Stomach smooth muscle (tissue), 2 donors: ENCODE measurements at regions not wholly inside any gene's neighbourhood (a gene's known extent, or its start where the extent isn't known, plus 50 kb on each side); places are given as distances from the start of the nearest gene placed in this dataset.

Source experiments
- H3K27ac ChIP-seq: one replicate; pipeline ENCODE4 v1.7.0; 2013; ENCODE audit warnings: mild to moderate bottlenecking, low read length, inconsistent platforms
- H3K27me3 ChIP-seq, 2 donors: one replicate each; pipeline ENCODE4 v1.7.0; 2013; ENCODE audit warnings: low read length in 2 of 2; ENCODE audit not compliant: insufficient read depth in 2 of 2, control insufficient read depth in 1 of 2
- H3K36me3 ChIP-seq, 2 donors: one replicate each; pipeline ENCODE4 v1.7.0; 2013; ENCODE audit warnings: low read length in 2 of 2; ENCODE audit not compliant: control insufficient read depth in 2 of 2, insufficient read depth in 2 of 2
- H3K4me1 ChIP-seq: one replicate; pipeline ENCODE4 v1.7.0; 2013; ENCODE audit warnings: low read length; ENCODE audit not compliant: control insufficient read depth, insufficient read depth
- H3K4me3 ChIP-seq, 2 donors: one replicate each; pipeline ENCODE4 v1.7.0; 2013; ENCODE audit warnings: low read length in 2 of 2
- H3K9ac ChIP-seq, 2 donors: one replicate each; pipeline ENCODE4 v1.7.0; 2013; ENCODE audit warnings: low read length in 2 of 2, mild to moderate bottlenecking in 1 of 2
- H3K9me3 ChIP-seq, 2 donors: one replicate each; pipeline ENCODE4 v1.7.0; 2013; ENCODE audit warnings: low read length in 2 of 2; ENCODE audit not compliant: control insufficient read depth in 2 of 2
- donor health status: healthy.
- donor health status: Pancreatic carcinoma.

DNA sequence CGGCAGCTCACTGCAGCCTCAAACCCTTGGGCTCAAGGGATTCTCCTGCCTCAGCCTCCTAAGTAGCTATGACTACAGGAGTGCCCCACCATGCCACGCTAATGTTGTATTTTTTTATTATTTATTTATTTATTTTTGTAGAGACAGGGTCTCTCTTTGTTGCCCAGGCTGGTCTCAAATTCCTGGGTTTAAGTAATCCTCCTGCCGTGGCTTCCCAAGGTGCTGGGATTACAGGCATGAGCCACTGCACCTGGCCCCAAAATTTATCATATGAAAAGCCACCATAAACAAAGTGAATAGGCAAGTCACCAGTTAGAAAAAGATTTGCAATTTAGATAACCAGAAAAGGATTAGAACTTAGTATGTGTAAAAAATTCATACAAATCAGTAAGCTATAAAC, 138.6 kb upstream of the NCK2 start:
- Histone ChIP-seq H3K27ac (no peak overlapping the region), H3K9ac (no peak overlapping the region), H3K9me3 (no peaks in the 10 kb centered on the region), H3K4me3 (no peak overlapping the region), H3K4me1 (peaks cover 19% of the 10 kb centered on the region), H3K27me3 (no peaks in the 10 kb centered on the region), H3K36me3 (no peaks in the 10 kb centered on the region)

DNA sequence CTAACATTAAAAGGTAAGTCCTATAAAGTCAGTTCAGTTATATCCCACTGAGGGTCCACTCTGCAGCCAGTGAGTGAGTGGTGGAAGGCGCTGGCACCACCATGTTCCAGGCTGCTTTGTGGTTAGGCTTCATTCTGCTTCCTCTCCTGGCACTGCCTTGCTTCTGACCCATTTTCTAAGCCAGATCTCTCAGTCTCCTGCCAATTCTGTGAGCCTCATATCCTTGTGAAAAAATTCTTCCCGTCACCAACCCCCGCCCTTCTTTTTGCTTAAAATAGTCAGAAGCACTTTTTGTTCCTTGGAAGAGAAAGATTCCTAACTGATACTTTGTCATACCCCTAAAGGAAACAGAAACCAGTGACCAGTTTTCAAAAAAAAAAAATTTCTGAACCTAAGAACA, 139.8 kb upstream of the NCK2 start:
- Histone ChIP-seq H3K27ac (no peak overlapping the region), H3K36me3 (no peaks in the 10 kb centered on the region), H3K9me3 (no peaks in the 10 kb centered on the region), H3K27me3 (no peaks in the 10 kb centered on the region), H3K4me1 (peaks cover 16% of the 10 kb centered on the region), H3K4me3 (no peak overlapping the region), H3K9ac (no peak overlapping the region)

DNA sequence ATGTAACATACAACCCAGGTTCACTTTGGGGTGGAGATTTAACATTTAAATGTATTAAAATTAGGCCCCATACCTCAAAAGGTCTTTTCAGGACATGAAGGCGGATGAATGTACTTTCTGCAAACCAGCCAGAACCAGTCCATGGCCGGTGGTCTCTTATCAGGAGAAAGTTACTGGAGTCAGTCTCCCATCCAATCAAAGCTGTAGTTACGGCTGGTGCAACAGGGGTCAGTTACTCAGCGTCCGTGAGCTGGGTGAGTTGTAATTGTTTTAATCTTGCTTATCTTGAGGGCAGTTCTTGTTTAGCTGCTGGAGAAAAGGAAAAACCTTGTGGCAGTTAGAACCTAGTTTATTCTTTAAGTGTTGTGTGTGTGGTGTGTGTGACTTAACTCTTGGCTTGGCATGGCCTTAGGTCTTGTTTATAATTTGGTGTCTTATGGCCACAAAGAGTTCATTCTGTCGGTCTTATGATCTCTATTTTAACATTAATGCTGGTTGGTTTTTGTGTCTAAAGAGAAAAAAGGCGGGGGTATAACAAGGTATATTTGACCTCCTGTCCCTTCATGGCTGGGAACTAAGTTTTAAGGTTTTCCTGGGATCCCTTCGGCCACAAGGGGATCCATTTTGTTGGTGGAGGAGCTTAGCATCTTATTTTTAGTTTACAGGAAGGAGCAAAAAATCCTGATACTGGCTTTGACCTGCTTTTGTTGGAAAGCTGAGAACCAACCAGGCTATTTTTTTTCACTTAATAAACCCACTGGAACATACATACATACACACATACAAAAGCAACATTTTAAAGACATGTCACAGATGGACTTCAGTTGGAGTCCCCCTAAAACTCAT, 143.5 kb upstream of the NCK2 start:
- H3K9me3 ChIP-seq = no peaks in the 10 kb centered on the region
- no peak overlapping the region for H3K4me3 ChIP-seq
- H3K4me1 ChIP-seq = peaks cover 11% of the 10 kb centered on the region
- no peaks in the 10 kb centered on the region for H3K27me3 ChIP-seq
- no peak overlapping the region for H3K9ac ChIP-seq
- H3K27ac ChIP-seq = no peak overlapping the region
- no peaks in the 10 kb centered on the region for H3K36me3 ChIP-seq

DNA sequence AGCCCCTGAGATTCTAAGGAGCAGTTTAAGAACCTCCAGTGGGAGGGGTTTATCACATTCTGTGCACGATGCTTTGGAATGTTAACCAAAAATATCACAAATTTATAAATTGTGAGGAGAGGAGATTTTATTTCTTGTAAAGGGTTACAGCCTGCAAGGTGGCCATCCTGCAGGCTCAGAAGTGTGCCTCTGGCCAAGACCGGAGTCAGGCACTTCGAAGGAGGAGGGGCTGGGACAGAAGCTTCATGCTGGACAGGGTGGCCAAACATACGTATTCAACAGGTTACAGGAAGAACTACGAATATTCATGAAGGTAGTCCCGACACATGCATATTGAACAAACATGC, 144.1 kb upstream of the NCK2 start:
- Histone ChIP-seq H3K4me1 (peaks cover 9% of the 10 kb centered on the region), H3K36me3 (no peaks in the 10 kb centered on the region), H3K4me3 (no peak overlapping the region), H3K9me3 (no peaks in the 10 kb centered on the region), H3K27me3 (no peaks in the 10 kb centered on the region), H3K9ac (no peak overlapping the region), H3K27ac (no peak overlapping the region)

DNA sequence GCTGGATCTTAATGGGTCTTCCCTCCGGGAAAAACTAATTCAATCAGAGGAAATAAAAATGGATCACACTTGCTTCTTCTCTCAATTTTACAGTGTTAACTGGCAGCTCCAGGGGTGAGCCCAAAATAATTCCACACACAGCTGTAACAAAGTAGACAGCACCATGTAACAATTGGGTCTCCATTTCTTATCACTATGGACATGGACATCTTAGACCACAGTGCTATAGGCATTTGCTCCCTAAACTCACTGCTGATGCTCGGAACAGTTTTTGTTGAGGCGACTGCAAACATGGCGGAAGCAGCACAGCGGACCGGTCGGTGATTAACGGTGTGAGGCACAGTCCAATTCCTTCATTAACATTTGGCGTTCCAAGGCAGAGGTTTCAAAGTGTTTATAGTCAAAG, 144.7 kb upstream of the NCK2 start:
- H3K9ac ChIP-seq = no peak overlapping the region
- H3K9me3 ChIP-seq = no peaks in the 10 kb centered on the region
- H3K4me3 ChIP-seq = no peak overlapping the region
- H3K4me1 ChIP-seq = peaks cover 5% of the 10 kb centered on the region
- no peak overlapping the region for H3K27ac ChIP-seq
- H3K36me3 ChIP-seq = no peaks in the 10 kb centered on the region
- H3K27me3 ChIP-seq = no peaks in the 10 kb centered on the region

DNA sequence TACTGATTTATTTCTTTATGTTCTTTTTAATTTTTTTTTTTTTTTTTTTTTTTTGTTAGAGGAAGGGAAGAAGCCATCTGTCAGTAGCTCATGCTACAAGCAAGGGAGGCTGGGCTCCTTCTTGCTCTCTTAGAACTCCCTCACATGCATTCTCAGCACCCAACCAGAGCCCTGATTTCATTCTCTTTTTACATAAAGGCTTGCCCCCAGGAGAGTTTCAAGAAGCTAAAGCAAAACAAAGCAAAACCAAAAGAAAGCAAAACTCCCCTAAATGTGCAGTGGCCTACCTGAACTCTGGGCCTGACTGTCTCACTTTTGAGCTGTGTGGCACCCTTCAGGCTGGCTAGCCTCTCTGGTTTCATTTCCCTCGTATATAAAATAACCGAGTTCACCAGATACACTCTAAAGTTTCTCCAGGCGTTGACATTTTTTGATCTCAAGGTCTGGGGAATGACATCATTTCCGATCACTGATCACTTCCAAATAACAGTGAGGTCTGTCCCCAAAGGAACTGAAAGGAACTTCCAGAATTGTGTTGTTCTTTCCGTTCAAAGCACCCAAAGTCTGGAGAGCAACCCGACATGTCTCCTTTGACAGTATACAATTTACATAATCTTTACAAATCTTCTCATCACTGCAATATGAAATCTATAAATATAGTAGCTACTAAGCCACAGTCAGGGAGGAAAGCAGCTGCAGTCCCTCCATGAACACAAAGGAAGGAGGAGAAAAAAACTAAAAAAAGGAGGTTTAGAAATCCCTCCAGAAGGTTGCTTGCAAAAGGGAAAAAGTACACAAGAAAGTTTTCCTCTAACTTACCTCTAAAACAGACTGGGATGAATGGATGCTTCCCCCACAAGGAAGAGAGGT, 145.6 kb upstream of the NCK2 start:
- no peak overlapping the region for H3K9ac ChIP-seq
- no peaks in the 10 kb centered on the region for H3K9me3 ChIP-seq
- no peaks in the 10 kb centered on the region for H3K4me1 ChIP-seq
- no peak overlapping the region for H3K27ac ChIP-seq
- no peaks in the 10 kb centered on the region for H3K36me3 ChIP-seq
- no peak overlapping the region for H3K4me3 ChIP-seq
- H3K27me3 ChIP-seq = no peaks in the 10 kb centered on the region

DNA sequence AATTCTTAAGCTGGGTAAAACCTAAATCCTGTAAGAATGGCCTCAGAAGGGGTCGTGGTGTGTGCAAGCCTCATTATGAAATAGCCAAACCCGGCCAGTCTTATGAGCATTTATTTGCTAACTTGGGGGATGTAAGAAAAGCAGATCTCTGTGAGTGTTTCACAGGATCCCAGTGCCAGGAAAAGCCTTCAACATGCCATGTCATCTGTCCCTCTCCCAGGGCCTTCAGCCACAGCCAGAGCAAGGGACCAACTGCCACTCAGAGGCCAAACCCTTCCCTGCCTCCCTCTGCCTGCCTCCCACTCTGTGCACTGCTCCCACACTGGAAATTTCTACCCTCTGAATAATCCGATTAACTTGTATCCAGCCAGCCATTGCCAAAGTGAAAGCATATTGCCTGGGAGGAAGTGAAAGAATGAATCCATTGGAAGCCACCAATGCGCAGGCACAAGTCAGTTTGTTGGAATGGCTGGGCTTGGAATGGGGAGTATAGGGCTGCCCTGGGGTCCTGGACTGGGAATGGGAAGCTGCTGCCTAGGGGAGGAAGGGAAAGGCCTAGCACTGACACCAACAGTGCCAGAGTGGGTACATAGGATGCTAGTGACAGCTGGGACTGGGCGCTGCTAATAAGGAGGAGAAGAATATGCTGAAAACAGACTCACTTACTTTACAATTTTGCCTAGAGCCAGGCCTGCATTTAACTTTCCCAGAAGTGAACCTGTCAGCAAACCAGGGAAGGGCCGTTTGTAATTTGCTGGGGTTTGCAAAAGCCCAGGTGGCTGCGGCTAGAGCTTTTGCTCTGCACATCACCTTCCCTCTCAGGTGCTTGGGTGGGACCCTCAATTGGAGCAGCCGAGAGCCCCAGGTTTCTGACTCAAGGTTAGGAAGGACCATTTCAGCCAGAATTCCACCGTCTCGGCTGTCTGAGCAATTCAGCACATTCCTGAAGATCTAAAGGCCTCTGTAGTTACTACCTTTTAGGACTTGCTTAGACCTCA, 146.6 kb upstream of the NCK2 start:
- no peak overlapping the region for H3K4me3 ChIP-seq
- H3K27me3 ChIP-seq = no peaks in the 10 kb centered on the region
- no peaks in the 10 kb centered on the region for H3K36me3 ChIP-seq
- H3K9ac ChIP-seq = no peak overlapping the region
- no peak overlapping the region for H3K27ac ChIP-seq
- no peaks in the 10 kb centered on the region for H3K9me3 ChIP-seq
- H3K4me1 ChIP-seq = no peaks in the 10 kb centered on the region

DNA sequence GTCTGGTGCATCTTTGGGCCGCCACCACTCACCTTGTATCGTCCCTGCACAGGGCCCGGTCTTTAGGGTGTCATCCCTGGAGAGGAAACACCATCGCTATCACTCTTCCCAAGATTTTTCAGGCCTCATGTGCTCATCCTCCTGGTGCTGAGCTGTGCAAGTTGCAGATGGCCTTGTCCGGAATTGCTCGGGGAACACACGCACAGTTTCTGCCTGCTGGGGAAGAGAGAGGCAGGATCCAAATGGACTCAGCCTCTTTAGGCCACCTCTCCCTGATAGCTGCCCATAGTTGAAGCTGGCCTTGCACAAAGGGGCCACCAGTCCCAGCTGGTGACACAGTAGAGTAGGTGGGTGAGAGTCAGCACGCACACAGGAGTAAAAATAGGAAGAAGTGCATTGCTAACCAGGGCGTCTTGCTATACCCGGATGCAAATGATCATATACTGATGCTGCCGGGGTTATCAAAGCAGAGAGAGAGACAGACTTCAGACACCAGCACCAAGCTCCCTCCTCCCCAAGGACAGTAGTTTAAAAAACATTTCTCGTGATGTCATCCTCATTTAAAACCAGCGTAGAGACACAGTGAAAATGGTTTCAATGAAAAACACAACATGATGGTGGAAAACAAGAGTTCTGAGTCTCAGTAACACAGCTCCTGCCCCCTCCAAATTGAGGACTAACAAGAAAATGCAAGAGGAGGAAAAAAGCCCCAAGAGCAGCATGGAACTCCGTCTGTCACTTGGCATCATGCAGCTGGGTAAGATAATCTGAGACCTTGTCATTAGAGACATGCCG, 147.5 kb upstream of the NCK2 start:
- Histone ChIP-seq H3K9ac (no peak overlapping the region), H3K4me3 (no peak overlapping the region), H3K27me3 (no peaks in the 10 kb centered on the region), H3K27ac (no peak overlapping the region), H3K36me3 (no peaks in the 10 kb centered on the region), H3K9me3 (no peaks in the 10 kb centered on the region), H3K4me1 (no peaks in the 10 kb centered on the region)

DNA sequence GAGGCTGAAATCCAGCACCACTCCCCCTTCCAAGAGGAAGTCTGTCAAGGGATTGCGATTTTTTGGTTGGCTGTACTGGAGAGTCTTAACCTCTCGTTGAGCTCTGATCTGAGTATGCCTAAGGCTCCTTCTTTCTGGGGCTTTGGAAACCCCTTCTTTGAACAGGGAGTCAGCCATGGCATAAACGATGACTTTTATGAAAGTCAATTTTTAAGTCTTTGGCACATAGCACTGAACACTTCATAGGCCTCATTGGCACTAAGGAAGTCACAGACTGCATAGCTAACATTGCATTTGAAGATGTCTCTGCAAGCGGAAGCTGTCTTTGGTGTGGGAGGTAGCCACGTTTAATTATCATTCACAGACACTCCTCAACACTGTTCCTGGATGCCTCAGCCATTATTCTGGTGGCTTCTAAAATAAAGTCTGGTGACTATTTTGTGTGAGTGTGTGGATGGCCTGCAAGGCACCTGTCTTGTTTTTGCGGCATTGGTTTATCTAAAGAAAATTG, 148.2 kb upstream of the NCK2 start:
- H3K4me3 ChIP-seq = no peak overlapping the region
- no peak overlapping the region for H3K27ac ChIP-seq
- no peak overlapping the region for H3K9ac ChIP-seq
- no peaks in the 10 kb centered on the region for H3K4me1 ChIP-seq
- no peaks in the 10 kb centered on the region for H3K9me3 ChIP-seq
- no peaks in the 10 kb centered on the region for H3K36me3 ChIP-seq
- H3K27me3 ChIP-seq = no peaks in the 10 kb centered on the region
